ENCODE measurements at regions not wholly inside any gene's neighbourhood (a gene's known extent, or its start where the extent isn't known, plus 50 kb on each side); places are given as distances from the start of the nearest gene placed in this dataset.
A peak's percentile ranks its signal among the peaks of the same experiment; 100 is the strongest.

- Mint-ChIP-seq H3K27ac (ENCODE audit: unreplicated experiment) (no peak overlapping the region), H3K36me3 (ENCODE audit: insufficient read depth, unreplicated experiment) (no peaks in the 10 kb centered on the region), H3K9me3 (ENCODE audit: low read depth, unreplicated experiment) (no peaks in the 10 kb centered on the region), H3K4me3 (ENCODE audit: low read depth, unreplicated experiment) (no peak overlapping the region), H3K27me3 (ENCODE audit: unreplicated experiment) (peaks cover 93% of the 10 kb centered on the region), H3K4me1 (ENCODE audit: low read depth, unreplicated experiment) (no peaks in the 10 kb centered on the region)
- no TSS peak for BruUV-seq (replicated peaks)
- CTCF ChIA-PET: interaction anchor here (0.7 kb wide), 1 partner anchor 25 kb away, joined by 5 read pairs; no protein-coding TSS in a partner anchor
- TF ChIP-seq CTCF (IDR thresholded peaks at IDR 0.05; ENCODE audit: unreplicated experiment): no peak
- DNase-seq: no peak
- intact Hi-C loops (cut with micrococcal nuclease; ENCODE audit: unreplicated experiment): no loop called here
Measured at GRCh38 chr17:51402899-51403298, 142.6 kb downstream of the UTP18 start.

- Mint-ChIP-seq H3K27me3 (ENCODE audit: unreplicated experiment) (peaks cover 87% of the 10 kb centered on the region), H3K4me3 (ENCODE audit: low read depth, unreplicated experiment) (no peak overlapping the region), H3K9me3 (ENCODE audit: low read depth, unreplicated experiment) (no peaks in the 10 kb centered on the region), H3K4me1 (ENCODE audit: low read depth, unreplicated experiment) (no peaks in the 10 kb centered on the region), H3K36me3 (ENCODE audit: insufficient read depth, unreplicated experiment) (no peaks in the 10 kb centered on the region), H3K27ac (ENCODE audit: unreplicated experiment) (no peak overlapping the region)
- CTCF ChIA-PET: no interaction called here
- intact Hi-C loops (cut with micrococcal nuclease; ENCODE audit: unreplicated experiment): no loop called here
- no TSS peak for BruUV-seq (replicated peaks)
- DNase-seq: no peak
- no peak for TF ChIP-seq CTCF (IDR thresholded peaks at IDR 0.05; ENCODE audit: unreplicated experiment)
Measured at GRCh38 chr17:51407576-51407975, 147.2 kb downstream of the UTP18 start.

- peak; percentile 27 for DNase-seq
- Mint-ChIP-seq H3K36me3 (ENCODE audit: insufficient read depth, unreplicated experiment) (no peaks in the 10 kb centered on the region), H3K9me3 (ENCODE audit: low read depth, unreplicated experiment) (peaks cover 2% of the 10 kb centered on the region), H3K4me3 (ENCODE audit: low read depth, unreplicated experiment) (no peak overlapping the region), H3K27me3 (ENCODE audit: unreplicated experiment) (peaks cover 96% of the 10 kb centered on the region), H3K4me1 (ENCODE audit: low read depth, unreplicated experiment) (no peaks in the 10 kb centered on the region), H3K27ac (ENCODE audit: unreplicated experiment) (no peak overlapping the region)
- intact Hi-C loops (cut with micrococcal nuclease; ENCODE audit: unreplicated experiment): no loop called here
- no TSS peak for BruUV-seq (replicated peaks)
- CTCF ChIA-PET: interaction anchor here (0.6 to 1.9 kb wide), 2 partner anchors 16 to 302 kb away, joined by 3 to 6 read pairs; no protein-coding TSS in a partner anchor
- no peak for TF ChIP-seq CTCF (IDR thresholded peaks at IDR 0.05; ENCODE audit: unreplicated experiment)
Measured at GRCh38 chr17:51419476-51419875, 159.1 kb downstream of the UTP18 start.

GRCh38 chr17:51421525-51421924, 161.2 kb downstream of the UTP18 start:
- Mint-ChIP-seq H3K27ac (ENCODE audit: unreplicated experiment) (no peak overlapping the region), H3K36me3 (ENCODE audit: insufficient read depth, unreplicated experiment) (no peaks in the 10 kb centered on the region), H3K4me1 (ENCODE audit: low read depth, unreplicated experiment) (no peaks in the 10 kb centered on the region), H3K9me3 (ENCODE audit: low read depth, unreplicated experiment) (peaks cover 2% of the 10 kb centered on the region), H3K27me3 (ENCODE audit: unreplicated experiment) (peaks cover 86% of the 10 kb centered on the region), H3K4me3 (ENCODE audit: low read depth, unreplicated experiment) (no peak overlapping the region)
- no TSS peak for BruUV-seq (replicated peaks)
- CTCF ChIA-PET: no interaction called here
- intact Hi-C loops (cut with micrococcal nuclease; ENCODE audit: unreplicated experiment): no loop called here
- no peak for DNase-seq
- no peak for TF ChIP-seq CTCF (IDR thresholded peaks at IDR 0.05; ENCODE audit: unreplicated experiment)
